COLO668 (cell line): ENCODE measurements at regions not wholly inside any gene's neighbourhood (a gene's known extent, or its start where the extent isn't known, plus 50 kb on each side); places are given as distances from the start of the nearest gene placed in this dataset.

ENCODE experiments used
- DNase-seq: peaks from one replicate; lab custom pipeline; 2025; ENCODE audit not compliant: unreplicated experiment; lab: John Stamatoyannopoulos, UW

- DNase-seq: no peak
Observed at GRCh38 chr4:151604238-151604637, 156.6 kb downstream of the GATB start.

GRCh38 chr4:151605215-151605614 lies 155.6 kb downstream of the GATB start:
- DNase-seq: no peak

GRCh38 chr4:151606061-151606460 lies 154.7 kb downstream of the GATB start:
- DNase-seq: no peak

GRCh38 chr4:151610229-151610628 lies 150.6 kb downstream of the GATB start:
- no peak for DNase-seq

- DNase-seq: no peak
Observed at GRCh38 chr4:151611960-151612359, 148.8 kb downstream of the GATB start.

GRCh38 chr4:151613290-151613689 lies 147.5 kb downstream of the GATB start:
- DNase-seq: no peak

- DNase-seq: no peak
Observed at GRCh38 chr4:151614561-151614960, 146.2 kb downstream of the GATB start.

GRCh38 chr4:151618858-151619257 lies 141.9 kb downstream of the GATB start:
- no peak for DNase-seq

- DNase-seq: no peak
Observed at GRCh38 chr4:151620066-151620465, 140.7 kb downstream of the GATB start.
